HEK293T (cell line): ENCODE measurements at regions not wholly inside any gene's neighbourhood (a gene's known extent, or its start where the extent isn't known, plus 50 kb on each side); places are given as distances from the start of the nearest gene placed in this dataset.

Experiments
- FOXA1 ChIP-seq: fragments of 450-650 bp; IDR thresholded peaks from 2 replicates; pipeline ENCODE4 v1.6.1; 2016; ENCODE audit warnings: mild to moderate bottlenecking
- FOXK2 ChIP-seq: fragments of 450-650 bp; IDR thresholded peaks from 2 replicates; pipeline ENCODE4 v1.6.1; 2016; ENCODE audit warnings: mild to moderate bottlenecking
- FOXM1 ChIP-seq: fragments of 450-650 bp; IDR thresholded peaks from 2 replicates; pipeline ENCODE4 v1.6.1; 2017; ENCODE audit warnings: mild to moderate bottlenecking, borderline replicate concordance
- HDGF ChIP-seq: fragments of 450-650 bp; IDR thresholded peaks from 2 replicates; pipeline ENCODE4 v1.6.1; 2017; ENCODE audit warnings: antibody characterized with exemption, borderline replicate concordance
- NFRKB ChIP-seq: fragments of 450-650 bp; IDR thresholded peaks from 2 replicates; pipeline ENCODE4 v1.6.1; 2016; ENCODE audit warnings: mild to moderate bottlenecking, moderate library complexity
- SP1 ChIP-seq: fragments of 450-650 bp; IDR thresholded peaks from 2 replicates; pipeline ENCODE4 v1.6.1; 2017
- SUZ12 ChIP-seq: fragments of 450-650 bp; IDR thresholded peaks from 2 replicates; pipeline ENCODE4 v1.6.1; 2016; ENCODE audit warnings: mild to moderate bottlenecking
- ZNF384 ChIP-seq: fragments of 450-650 bp; IDR thresholded peaks from 2 replicates; pipeline ENCODE4 v1.6.1; 2016

GRCh38 chr14:98498019-98498885 lies 773.7 kb downstream of the BCL11B start:
- TF ChIP-seq FOXM1: no peak
- TF ChIP-seq SUZ12: no peak
- TF ChIP-seq FOXK2: no peak
- no peak for TF ChIP-seq SP1
- no peak for TF ChIP-seq NFRKB
- TF ChIP-seq HDGF: no peak
- TF ChIP-seq FOXA1: no peak
- no peak for TF ChIP-seq ZNF384
